ENCODE measurements at regions not wholly inside any gene's neighbourhood (a gene's known extent, or its start where the extent isn't known, plus 50 kb on each side); places are given as distances from the start of the nearest gene placed in this dataset.

- TF ChIP-seq CTCF (IDR thresholded peaks at IDR 0.05; ENCODE audit: low read depth, low read length) (no peak), POLR2A (IDR thresholded peaks at IDR 0.05; ENCODE audit: extremely low read depth, insufficient read length) (no peak)
Measured at GRCh38 chr18:78716022-78716421, 263.6 kb upstream of the SALL3 start.
